GM18909 (cell line): ENCODE measurements at regions not wholly inside any gene's neighbourhood (a gene's known extent, or its start where the extent isn't known, plus 50 kb on each side); places are given as distances from the start of the nearest gene placed in this dataset.
"Not testable (repeated sequence)": the region's sequence is repeated elsewhere in the genome, so short reads cannot be mapped to it uniquely, and the experiment has no call there.

Source experiments
- ATAC-seq: cut with Tn5 transposase; IDR thresholded peaks from one replicate; pipeline ENCODE4 v1.9.1; 2021; ENCODE audit warnings: mild to moderate bottlenecking; ENCODE audit not compliant: unreplicated experiment, poor library complexity

DNA sequence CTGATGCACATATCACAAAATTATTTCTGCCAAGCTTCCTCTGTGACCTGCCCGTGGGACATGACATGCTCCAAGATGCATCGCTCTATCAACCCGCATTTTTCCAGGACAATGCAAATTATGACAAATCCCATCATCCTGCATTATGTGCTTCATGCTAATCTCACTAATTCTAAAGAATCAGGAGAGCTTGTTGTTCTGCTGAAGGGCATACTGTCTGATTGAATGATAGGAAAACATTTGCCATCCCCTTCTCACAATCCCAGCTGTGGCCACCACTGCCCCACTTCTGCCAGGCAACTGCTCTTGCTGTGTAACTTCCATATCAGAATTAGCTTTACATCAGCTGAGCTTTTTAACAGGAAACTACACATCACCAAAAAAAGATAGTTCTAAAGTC lies 203.5 kb upstream of the NANOGP8 start:
- no peak for ATAC-seq

DNA sequence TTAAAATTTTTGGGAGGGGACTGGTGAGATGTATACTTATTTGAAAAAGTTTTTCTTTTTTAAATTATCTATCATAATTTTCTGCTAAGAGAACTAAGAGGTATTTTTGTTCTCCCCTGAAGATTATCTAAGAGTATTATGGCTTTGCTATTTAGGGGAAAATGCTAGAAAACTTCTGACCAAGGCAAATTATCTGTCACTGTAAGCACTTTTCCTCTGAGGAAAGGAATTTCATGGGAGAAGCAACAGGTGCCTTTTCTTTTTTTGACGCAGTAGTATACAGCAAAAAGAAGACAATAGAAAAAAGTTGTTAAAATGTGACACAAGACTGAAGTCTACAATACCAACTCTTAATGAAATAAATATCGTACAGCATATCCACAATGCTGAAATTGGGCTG lies 201.6 kb upstream of the NANOGP8 start:
- ATAC-seq, result no peak

DNA sequence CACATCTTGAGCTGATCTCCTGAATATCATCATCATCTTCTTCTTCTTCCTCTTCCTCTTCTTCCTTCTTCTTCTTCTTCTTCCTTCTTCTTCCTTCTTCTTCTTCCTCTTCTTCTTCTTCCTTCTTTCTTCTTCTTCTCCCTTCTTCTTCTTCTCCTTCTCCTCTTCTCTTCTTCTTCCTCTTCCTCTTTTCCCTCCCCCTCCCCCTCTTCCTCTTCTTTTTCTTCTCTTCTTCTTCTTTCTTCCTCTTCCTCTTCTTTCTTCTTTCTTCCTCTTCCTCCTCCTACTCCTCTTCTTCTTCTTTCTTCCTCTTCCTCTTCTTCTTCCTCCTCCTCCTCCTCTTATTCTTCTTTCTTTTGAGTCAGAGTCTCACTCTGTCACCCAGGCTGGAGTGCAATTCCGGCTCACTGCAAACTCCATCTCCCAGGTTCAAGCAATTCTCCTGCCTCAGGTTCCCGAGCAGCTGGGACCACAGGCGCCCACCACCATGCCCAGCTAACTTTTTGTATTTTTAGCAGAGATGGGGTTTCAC lies 197.9 kb upstream of the NANOGP8 start:
- ATAC-seq, result no peak

DNA sequence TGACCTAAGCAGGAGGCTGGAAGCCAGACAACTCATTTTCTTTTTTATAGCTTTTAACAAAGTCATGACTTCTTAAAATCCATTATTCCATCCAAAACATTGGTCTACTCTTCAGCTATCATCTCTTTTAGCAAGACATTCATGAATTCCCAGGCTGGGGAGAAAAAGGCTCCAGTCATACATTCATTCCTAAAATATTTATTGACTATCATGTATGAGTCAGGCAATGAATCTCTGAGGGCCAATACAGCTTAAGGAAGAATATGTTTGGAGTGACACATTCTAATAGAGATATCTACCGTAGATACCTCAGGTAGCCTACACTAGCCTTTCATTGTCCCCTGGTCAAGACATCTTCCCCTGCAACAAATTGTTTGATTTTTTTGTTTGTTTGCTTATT lies 196.4 kb upstream of the NANOGP8 start:
- ATAC-seq, result no peak

DNA sequence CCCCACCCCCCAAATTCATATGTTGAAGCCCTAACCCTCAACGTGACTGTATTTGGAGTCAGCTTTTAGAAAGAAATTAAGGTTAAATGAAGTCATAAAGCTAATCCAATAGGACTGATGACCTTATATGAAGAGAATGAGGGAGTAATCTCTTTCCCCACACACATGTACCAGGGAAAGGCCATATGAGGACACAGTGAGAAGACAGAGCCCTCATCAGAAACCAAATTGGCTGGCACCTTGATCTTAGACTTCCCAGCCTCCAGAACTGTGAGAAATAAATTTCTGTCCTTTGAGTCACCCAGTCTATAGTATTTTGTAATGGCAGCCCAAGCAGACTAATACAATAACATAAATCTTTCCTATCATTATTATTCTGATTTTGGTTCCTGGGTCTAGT lies 194.7 kb upstream of the NANOGP8 start:
- no peak for ATAC-seq

DNA sequence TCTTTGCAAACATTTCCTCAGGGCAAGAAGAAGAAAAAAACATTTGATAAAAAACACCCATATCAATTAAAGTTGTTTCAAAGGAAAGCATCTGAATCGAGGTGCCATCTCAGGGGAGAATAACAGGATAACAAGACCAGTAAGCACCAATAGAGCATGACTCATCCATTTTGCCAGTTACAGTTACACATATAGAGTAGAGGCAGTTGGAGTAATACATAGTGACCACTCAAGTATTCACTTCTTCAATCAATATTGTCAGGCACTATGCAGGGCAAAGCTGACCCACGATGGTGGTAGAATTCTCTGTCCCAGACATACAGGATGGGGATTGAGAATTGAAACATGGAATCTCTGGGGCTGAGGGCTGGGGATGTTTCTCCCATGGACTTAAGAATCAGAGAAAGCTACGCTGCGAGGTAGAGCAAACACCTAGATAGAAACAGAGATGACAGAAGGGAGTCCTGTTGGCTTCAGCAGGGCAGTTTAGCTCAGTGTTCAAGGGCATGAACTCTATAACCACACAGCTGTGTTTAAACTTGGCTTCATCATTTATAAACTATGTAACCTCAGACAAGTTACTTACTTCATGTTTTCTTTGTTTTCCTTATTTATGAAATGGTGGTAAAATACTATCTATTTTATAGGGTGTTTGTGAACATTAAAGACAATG lies 186.4 kb upstream of the NANOGP8 start:
- no peak for ATAC-seq

DNA sequence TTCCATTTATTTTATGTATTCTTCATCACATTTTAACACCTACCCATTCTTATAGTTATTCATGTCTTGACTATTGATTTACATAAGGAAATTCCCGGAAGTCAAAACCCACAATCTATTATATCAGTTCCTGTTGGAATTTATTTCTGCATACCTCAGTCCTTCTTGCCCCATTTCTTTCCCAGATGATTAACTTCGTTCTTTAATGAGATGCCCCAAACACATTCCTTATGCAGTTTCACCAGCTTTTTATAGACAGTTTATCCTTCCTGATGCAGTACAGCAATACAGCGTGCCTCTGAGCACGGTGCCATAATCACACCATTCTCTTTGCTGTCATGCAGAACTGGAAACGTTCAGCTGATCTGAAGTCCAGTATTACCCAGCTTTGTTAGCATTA lies 175.8 kb upstream of the NANOGP8 start:
- ATAC-seq, result no peak

DNA sequence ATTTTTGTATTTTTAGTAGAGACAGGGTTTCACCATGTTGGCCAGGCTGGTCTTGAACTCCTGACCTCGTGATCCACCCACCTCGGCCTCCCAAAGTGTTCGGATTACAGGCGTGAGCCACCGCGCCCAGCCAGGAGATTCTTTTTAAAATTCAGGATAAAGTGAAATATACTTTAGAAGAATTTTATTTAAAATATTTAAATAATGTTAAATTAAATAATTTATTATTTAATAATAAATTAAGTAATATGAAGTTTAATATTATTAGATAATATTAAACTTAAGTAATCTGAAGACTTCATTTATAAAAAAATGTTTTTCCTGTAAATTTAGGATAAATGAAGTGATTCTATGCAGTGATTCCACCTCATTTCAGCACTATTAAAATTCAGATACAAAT lies 175.2 kb upstream of the NANOGP8 start:
- ATAC-seq, result not testable (repeated sequence)

DNA sequence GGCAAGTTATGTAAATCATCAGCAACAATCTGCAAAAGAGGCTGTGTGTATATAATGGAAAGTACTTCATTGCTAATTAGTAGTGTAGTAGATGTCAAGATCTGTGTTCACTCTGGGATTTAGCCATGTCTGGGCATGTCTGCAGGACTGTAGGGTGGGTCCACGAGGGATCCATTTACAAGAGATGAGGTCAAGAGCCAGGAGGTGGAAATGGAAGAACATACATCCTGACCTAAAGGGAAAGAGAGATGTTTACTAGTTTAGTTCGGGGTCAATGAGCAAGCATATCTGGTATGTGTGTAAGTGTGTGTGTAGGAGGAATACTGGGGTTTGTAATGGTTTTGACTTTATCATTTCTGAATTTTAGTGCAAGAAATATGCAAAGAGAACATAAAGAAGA lies 171.5 kb upstream of the NANOGP8 start:
- ATAC-seq, result no peak

DNA sequence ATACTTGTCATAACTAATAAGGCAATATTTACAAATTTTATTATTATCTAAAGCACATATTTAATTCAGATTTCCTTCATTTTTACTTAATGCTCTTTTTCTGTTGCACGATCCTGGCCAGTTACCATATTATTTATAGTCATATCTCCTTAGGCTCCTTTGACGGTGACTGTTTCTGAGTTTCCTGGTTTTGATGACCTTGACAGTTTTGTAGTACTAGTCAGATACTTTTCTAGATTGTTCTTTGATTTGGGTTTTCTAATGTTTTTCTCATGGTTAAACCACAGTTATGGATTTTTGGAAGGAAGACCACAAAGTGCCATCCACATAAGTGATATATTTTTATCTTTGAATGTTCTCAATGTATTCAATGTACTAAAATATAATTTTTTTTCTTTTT lies 171.0 kb upstream of the NANOGP8 start:
- no peak for ATAC-seq

DNA sequence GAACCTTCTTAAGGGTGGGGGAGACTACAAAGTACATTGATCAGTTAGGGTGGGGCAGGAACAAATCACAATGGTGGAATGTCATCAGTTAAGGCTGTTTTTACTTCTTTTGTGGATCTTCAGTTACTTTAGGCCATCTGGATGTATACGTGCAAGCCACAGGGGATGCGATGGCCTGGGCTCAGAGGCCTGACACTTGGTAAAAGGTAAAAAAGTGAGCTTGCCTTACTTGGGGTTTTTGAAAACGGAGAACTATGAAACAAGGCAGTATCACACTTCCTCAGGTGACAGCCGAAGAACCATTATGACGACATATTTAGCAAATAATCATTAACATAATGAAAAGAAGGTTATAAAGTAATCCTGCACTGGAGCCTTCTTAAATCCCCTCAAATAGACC lies 169.8 kb upstream of the NANOGP8 start:
- ATAC-seq, result not testable (repeated sequence)

DNA sequence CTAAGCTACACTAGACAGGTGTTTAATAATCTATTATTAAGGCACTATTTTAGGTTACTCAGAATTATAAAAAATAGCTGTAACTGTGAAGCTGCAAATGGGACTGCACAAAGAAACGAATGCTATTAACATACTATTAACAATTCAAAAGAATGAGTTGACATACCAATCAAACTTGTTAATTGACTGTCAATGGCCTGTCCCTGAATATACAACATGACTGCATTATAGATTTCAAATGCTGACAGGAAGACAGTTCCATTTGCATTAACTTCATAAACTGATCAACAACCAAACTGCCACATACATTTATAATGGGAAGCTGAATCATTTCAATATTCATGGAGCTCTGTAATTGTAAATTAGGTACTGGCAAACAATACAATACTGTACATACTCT lies 169.0 kb upstream of the NANOGP8 start:
- no peak for ATAC-seq

DNA sequence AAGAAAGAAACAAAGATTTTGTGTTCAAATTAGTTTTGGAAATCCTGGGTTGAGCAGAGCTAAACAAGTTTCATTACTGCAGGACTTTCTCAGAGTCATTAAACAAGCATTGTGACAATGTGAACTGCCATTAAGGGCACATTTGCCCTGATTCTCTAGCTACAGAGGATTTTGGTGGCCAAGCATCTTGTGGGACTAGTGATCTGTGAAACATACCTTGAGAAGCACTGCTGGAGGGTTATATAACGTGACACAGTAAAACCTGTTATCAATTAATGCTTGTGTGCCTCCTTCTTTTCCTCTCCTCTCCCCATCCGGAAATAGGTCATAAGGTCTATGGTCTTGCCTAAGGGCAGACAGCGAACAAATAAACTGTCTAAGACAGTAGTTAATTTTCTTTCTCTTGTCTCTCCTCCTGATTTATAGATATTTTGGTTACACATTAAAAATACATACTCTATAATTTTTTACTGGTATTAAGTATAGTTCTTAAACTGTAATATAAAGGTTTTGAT lies 167.3 kb upstream of the NANOGP8 start:
- ATAC-seq, result no peak

DNA sequence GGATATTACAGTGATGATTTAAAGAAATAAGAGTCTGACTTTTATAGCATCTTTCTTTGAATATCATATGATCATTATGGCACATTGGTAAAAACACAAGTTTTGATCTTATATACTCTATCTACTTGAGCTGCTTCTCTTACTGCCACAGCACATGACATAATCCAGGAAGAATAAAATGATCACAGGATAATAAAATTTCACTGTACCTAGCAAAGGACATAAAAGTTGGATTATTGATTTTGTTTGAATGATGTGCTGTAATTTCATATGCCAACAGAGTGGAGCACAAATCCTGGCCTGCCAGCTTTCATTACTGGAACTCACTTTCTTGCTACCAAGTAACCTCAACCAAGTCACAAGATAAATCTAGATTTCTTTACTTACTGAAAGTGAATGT lies 162.1 kb upstream of the NANOGP8 start:
- ATAC-seq, result no peak

DNA sequence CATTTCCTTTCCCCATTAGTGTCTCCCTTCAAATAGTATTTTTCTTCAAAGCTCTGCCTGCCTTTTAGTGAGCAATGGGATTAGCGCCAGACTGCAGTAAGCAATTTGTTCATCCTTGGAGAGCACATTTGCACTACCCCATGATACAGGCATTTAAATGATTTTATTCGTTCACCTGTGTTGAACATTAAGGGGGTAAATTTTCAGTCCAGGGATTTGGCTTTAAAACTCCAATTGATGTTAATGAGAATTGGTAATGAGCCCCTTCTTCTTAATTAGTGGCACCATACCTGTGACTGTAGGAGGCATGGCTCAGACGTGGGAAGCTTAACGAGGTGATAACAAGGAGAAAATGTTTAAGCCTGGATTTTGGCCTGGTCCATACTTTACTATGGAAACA lies 161.4 kb upstream of the NANOGP8 start:
- no peak for ATAC-seq

DNA sequence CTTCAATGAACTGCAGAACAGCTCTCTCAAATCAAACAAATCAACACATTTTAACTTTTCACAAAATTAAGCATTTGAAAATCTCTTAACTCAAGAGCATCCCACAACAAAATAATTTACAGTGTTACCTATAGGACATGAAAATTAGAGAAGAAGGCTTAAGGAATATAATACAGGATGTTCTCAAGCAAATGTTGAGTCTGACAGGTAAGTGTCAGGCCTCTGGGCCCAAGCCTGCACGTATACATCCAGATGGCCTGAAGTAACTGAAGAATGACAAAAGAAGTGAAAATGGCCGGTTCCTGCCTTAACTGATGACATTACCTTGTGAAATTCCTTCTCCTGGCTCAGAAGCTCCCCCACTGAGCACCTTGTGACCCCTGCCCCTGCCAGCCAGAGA lies 160.6 kb upstream of the NANOGP8 start:
- ATAC-seq, result not testable (repeated sequence)

DNA sequence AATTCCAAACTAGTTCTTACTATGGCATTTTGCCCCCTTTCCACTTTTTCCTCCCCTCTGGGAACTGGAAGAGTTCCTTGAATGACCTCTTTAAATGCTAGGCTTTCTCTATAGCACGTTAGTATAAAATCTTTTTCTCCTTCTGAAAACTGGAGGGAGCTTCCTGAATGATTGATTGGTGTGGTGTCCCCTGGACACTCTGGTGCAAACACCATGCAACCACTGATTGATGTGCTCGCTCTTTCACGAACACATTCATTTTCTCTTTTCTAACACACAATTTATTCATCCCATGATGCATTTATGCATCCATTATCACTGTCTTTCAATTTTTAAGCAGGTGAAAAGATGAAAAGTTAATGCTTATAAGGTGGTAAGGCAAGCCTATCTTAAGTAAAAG lies 159.1 kb upstream of the NANOGP8 start:
- no peak for ATAC-seq

DNA sequence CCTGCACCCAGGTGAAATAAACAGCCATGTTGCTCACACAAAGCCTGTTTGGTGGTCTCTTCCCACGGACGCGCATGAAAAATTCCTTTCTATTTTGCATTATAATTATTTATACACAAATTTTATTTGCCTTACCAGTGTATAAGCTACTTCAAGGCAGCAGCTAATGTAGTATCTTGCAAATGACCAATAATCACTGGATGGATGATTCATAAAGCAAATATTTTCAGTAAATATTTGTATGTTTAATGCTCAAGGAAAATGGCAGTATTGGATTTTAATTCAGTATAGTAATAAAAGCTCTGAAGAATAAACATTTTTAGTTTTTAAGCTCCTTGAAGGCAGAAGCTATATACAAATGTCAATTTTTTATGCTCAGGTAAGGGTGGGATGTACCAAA lies 158.7 kb upstream of the NANOGP8 start:
- ATAC-seq, result no peak

DNA sequence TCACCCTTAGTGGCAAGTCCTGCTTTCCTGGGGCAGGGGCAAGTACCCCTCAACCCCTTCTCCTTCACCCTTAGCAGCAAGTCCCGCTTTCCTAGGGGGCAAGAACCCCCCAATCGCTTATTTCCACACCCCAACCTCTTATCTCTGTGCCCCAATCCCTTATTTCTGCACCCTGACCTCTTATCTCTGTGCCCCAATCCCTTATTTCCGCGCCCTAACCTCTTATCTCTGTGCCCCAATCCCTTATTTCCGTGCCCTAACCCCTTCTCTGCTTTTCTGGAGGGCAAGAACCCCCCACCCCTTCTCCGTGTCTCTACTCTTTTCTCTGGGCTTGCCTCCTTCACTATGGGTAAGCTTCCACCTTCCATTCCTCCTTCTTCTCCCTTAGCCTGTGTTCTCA lies 154.6 kb upstream of the NANOGP8 start:
- ATAC-seq, result not testable (repeated sequence)

DNA sequence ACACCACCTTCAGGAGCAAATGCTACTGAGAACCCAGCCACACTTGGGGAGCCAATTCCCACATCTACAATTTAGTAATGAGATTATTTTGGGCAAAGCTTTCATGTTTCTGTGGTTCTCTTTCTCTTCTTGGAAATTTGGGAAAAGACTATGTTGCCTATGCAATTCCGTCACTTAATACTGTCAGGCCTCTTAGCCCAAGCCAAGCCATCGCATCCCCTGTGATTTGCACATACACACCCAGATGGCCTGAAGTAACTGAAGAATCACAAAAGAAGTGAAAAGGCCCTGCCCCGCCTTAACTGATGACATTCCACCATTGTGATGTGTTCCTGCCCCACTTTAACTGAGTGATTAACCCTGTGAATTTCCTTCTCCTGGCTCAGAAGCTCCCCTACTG lies 153.4 kb upstream of the NANOGP8 start:
- not testable (repeated sequence) for ATAC-seq

DNA sequence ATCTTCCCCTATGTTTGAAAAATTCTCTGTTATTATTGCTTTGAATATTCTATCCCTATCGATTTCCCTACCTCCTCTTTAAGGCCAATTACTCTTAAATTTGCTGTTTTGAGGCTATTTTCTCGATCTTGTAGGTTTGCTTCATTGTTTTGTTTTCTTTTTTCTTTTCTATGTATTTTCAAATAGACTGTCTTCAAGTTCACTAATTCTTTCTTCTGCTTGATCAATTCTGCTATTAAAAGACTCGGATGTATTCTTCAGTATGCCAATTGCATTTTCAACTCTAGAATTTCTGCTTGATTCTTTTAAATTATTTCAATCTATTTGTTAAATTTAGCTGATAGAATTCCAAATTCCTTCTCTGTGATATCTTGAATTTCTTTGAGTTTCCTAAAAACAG lies 144.0 kb upstream of the NANOGP8 start:
- ATAC-seq, result no peak

DNA sequence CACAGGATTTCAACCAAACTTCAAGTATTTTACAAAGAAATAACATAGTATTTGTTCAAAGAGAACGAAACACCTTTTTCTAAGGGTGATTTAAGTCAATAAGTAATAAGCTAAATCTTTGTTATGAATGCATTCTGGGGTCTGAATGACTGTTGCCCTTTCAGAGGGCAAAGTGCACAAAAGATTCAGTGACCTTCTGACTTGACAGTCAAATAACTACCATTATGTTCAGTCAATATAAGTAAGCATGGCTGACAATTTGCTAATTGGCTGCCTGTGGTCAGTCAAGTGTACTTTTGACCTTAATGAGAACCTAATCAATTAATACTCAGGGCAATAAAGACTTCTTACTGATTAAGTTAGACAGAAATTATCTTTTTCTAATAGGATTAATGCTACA lies 133.1 kb upstream of the NANOGP8 start:
- no peak for ATAC-seq
